Upper lobe of left lung (tissue), 4 donors: ENCODE measurements at regions not wholly inside any gene's neighbourhood (a gene's known extent, or its start where the extent isn't known, plus 50 kb on each side); places are given as distances from the start of the nearest gene placed in this dataset.

Experiments
- POLR2A ChIP-seq, 4 donors: fragments of 450-650 bp; IDR thresholded peaks; one replicate each; pipeline ENCODE4 v1.5.1; 2016 to 2017; ENCODE audit warnings: antibody characterized with exemption in 4 of 4, mild to moderate bottlenecking in 2 of 4
- POLR2AphosphoS5 ChIP-seq, 2 donors: sonication (generic); formaldehyde crosslinking; IDR thresholded peaks; one replicate each; pipeline ENCODE4 v1.5.1; 2017; ENCODE audit warnings: antibody characterized with exemption in 2 of 2
- TF ChIP-seq, protein P1 (sequence below), 6 experiments: fragments of 450-650 bp in 4 of 6; fragments of 200-600 bp in 2 of 6; sonication (generic) in 2 of 6; IDR thresholded peaks; one replicate each; pipeline ENCODE4 v1.5.1; 2016 to 2019; ENCODE audit warnings: antibody characterized with exemption in 6 of 6

DNA sequence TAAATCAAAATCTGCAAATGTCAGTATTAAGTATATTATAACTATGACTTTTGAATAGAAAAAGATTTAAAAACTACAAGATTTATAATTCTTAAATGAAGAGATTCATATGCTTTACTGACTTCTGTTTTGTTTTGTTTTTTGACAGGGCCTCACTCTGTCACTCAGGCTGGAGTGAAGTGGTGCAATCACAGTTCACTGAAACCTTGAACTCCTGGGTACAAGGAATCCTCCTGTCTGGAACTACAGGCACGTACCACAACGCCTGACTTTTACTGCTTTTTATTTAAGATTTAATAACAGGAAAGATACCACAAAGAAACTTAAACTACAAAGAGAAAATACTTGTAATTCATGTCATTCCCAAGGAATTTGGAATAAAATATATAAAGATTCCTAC, 940.2 kb upstream of the CITED2 start:
- TF ChIP-seq, protein P1, sequence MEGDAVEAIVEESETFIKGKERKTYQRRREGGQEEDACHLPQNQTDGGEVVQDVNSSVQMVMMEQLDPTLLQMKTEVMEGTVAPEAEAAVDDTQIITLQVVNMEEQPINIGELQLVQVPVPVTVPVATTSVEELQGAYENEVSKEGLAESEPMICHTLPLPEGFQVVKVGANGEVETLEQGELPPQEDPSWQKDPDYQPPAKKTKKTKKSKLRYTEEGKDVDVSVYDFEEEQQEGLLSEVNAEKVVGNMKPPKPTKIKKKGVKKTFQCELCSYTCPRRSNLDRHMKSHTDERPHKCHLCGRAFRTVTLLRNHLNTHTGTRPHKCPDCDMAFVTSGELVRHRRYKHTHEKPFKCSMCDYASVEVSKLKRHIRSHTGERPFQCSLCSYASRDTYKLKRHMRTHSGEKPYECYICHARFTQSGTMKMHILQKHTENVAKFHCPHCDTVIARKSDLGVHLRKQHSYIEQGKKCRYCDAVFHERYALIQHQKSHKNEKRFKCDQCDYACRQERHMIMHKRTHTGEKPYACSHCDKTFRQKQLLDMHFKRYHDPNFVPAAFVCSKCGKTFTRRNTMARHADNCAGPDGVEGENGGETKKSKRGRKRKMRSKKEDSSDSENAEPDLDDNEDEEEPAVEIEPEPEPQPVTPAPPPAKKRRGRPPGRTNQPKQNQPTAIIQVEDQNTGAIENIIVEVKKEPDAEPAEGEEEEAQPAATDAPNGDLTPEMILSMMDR (IDR thresholded peaks at IDR 0.05): no peak
- TF ChIP-seq POLR2A (IDR thresholded peaks at IDR 0.05) (no peak), POLR2AphosphoS5 (IDR thresholded peaks at IDR 0.05) (no peak)
